T-cell (primary cell): ENCODE measurements at regions not wholly inside any gene's neighbourhood (a gene's known extent, or its start where the extent isn't known, plus 50 kb on each side); places are given as distances from the start of the nearest gene placed in this dataset.

Source experiments
- ATAC-seq, 4 experiments: fragments of 200-7000 bp in 3 of 4; fragments of 150-1000 bp in 1 of 4; cut with Tn5 transposase; replicated peaks in 1 of 4; 1 replicate in 3 of 4; 2 replicates in 1 of 4; pipeline ENCODE4 v1.10.0; 2021; ENCODE audit warnings: moderate library complexity in 3 of 4, mild to moderate bottlenecking in 2 of 4, moderate number of reproducible peaks in 1 of 4
- CTCF ChIA-PET, 2 donors: fragments of 300-600 bp; sonication (Branson Sonifier 250); formaldehyde crosslinking; loops; one replicate each; lab custom pipeline; 2022; ENCODE audit warnings: antibody characterized with exemption in 2 of 2; lab: Charles Lee
- POLR2A ChIA-PET, 2 donors: fragments of 300-600 bp; sonication (Branson Sonifier 250); formaldehyde crosslinking; loops; one replicate each; lab custom pipeline; 2022; ENCODE audit warnings: antibody characterized with exemption in 2 of 2; lab: Charles Lee
- DNase-seq, 35 experiments: peaks; one replicate each; pipeline versions ENCODE4 v3.0.0 to v3.0.0-alpha.2; 2013 to 2023
- H3K27ac ChIP-seq: one replicate; pipeline ENCODE4 v1.5.1; 2013; ENCODE audit warnings: low read length
- H3K27me3 ChIP-seq, 2 experiments: replicated peaks in 1 of 2; 1 replicate in 1 of 2; 2 replicates in 1 of 2; pipeline versions ENCODE4 v1.6.1 to v1.7.0; 2013; ENCODE audit warnings: low read length in 1 of 2, mixed read lengths in 1 of 2; ENCODE audit not compliant: control insufficient read depth in 2 of 2, insufficient read depth in 2 of 2; ENCODE audit errors: extremely low read depth in 1 of 2
- H3K36me3 ChIP-seq, 2 donors: 1 replicate in 1 of 2; 2 replicates in 1 of 2; pipeline versions ENCODE4 v1.6.1 to v1.7.0; 2013; ENCODE audit warnings: low read length in 1 of 2; ENCODE audit not compliant: control insufficient read depth in 2 of 2, insufficient read depth in 1 of 2; ENCODE audit errors: extremely low read depth in 1 of 2
- H3K4me1 ChIP-seq, 2 experiments: 1 replicate in 1 of 2; 2 replicates in 1 of 2; pipeline versions ENCODE4 v1.6.1 to v1.7.0; 2013; ENCODE audit warnings: low read length in 2 of 2, mixed read lengths in 1 of 2; ENCODE audit not compliant: insufficient read depth in 2 of 2, control insufficient read depth in 1 of 2; ENCODE audit errors: extremely low read depth in 1 of 2
- H3K4me3 ChIP-seq, 2 donors: 1 replicate in 1 of 2; 2 replicates in 1 of 2; pipeline versions ENCODE4 v1.5.1 to v1.7.0; 2013; ENCODE audit warnings: mild to moderate bottlenecking in 2 of 2, low read length in 1 of 2, moderate library complexity in 1 of 2; ENCODE audit not compliant: control insufficient read depth in 1 of 2; ENCODE audit errors: extremely low read depth in 1 of 2
- H3K9me3 ChIP-seq: 2 replicates; pipeline ENCODE4 v1.7.0; 2013
- H3K27ac Mint-ChIP-seq, 2 donors: one replicate each; pipeline ENCODE4 v1.8.0; 2020 to 2021; ENCODE audit warnings: mild to moderate bottlenecking in 2 of 2, mixed read lengths in 2 of 2
- H3K27me3 Mint-ChIP-seq, 2 donors: one replicate each; pipeline ENCODE4 v1.8.0; 2021 to 2022; ENCODE audit warnings: mixed read lengths in 2 of 2
- H3K36me3 Mint-ChIP-seq: one replicate; pipeline ENCODE4 v1.8.0; 2021; ENCODE audit warnings: mixed read lengths
- H3K4me1 Mint-ChIP-seq, 3 donors: one replicate each; pipeline ENCODE4 v1.8.0; 2020 to 2022; ENCODE audit warnings: mixed read lengths in 3 of 3, mild to moderate bottlenecking in 1 of 3
- H3K4me3 Mint-ChIP-seq, 3 donors: one replicate each; pipeline ENCODE4 v1.8.0; 2020 to 2022; ENCODE audit warnings: mild to moderate bottlenecking in 3 of 3, mixed read lengths in 3 of 3, moderate library complexity in 3 of 3
- H3K9me3 Mint-ChIP-seq, 3 donors: one replicate each; pipeline ENCODE4 v1.8.0; 2020 to 2022; ENCODE audit warnings: mixed read lengths in 3 of 3
- WGBS: methylation state at CpG from one replicate; pipeline ENCODE4 v1.1.5; 2013; ENCODE audit warnings: missing lambda C conversion rate; ENCODE audit not compliant: insufficient coverage; 5-methylcytosine and 5-hydroxymethylcytosine counted together

- DNase-seq (no peak), ATAC-seq (no peak)
- Histone ChIP-seq H3K27ac (no peak overlapping the region), H3K9me3 (no peaks in the 10 kb centered on the region), H3K36me3 (no peaks in the 10 kb centered on the region), H3K4me1 (no peaks in the 10 kb centered on the region), H3K27me3 (no peaks in the 10 kb centered on the region), H3K4me3 (no peak overlapping the region)
- H3K9me3 Mint-ChIP-seq: peaks cover 0 to 3% (median 0%) of the 10 kb centered on the region in 3 donors
- no peaks in the 10 kb centered on the region for H3K36me3 Mint-ChIP-seq
- H3K27me3 Mint-ChIP-seq: no peaks in the 10 kb centered on the region
- H3K27ac Mint-ChIP-seq: no peak overlapping the region
- H3K4me1 Mint-ChIP-seq: peaks cover 0 to 4% (median 0%) of the 10 kb centered on the region in 3 donors
- ChIA-PET POLR2A (no interaction called here), CTCF (no interaction called here)
- no peak overlapping the region for H3K4me3 Mint-ChIP-seq
- WGBS: no CpG with 5 or more reads among the region's 4 CpGs
Measured at GRCh38 chr13:80040981-80041317, 300.0 kb downstream of the SPRY2 start.

- ATAC-seq (no peak), DNase-seq (no peak)
- no peak overlapping the region for H3K27ac ChIP-seq
- peaks cover 0 to 3% (median 0%) of the 10 kb centered on the region in 3 donors for H3K9me3 Mint-ChIP-seq
- peaks cover 0 to 4% (median 0%) of the 10 kb centered on the region in 3 donors for H3K4me1 Mint-ChIP-seq
- H3K4me1 ChIP-seq: no peaks in the 10 kb centered on the region
- no peak overlapping the region for H3K4me3 Mint-ChIP-seq
- ChIA-PET POLR2A (no interaction called here), CTCF (no interaction called here)
- H3K27me3 Mint-ChIP-seq: no peaks in the 10 kb centered on the region
- no CpG with 5 or more reads among the region's 4 CpGs for WGBS
- no peaks in the 10 kb centered on the region for H3K27me3 ChIP-seq
- H3K9me3 ChIP-seq: no peaks in the 10 kb centered on the region
- no peak overlapping the region for H3K27ac Mint-ChIP-seq
- H3K4me3 ChIP-seq: no peak overlapping the region
- no peaks in the 10 kb centered on the region for H3K36me3 ChIP-seq
- H3K36me3 Mint-ChIP-seq: no peaks in the 10 kb centered on the region
Measured at GRCh38 chr13:80040196-80040980, 300.5 kb downstream of the SPRY2 start.

GRCh38 chr13:80039000-80039399 is 301.9 kb downstream of the SPRY2 start:
- no peak for DNase-seq
- Mint-ChIP-seq H3K4me3 (no peak overlapping the region), H3K4me1 (peaks cover 0 to 4% (median 0%) of the 10 kb centered on the region in 3 donors), H3K36me3 (no peaks in the 10 kb centered on the region), H3K27me3 (no peaks in the 10 kb centered on the region), H3K9me3 (peaks cover 0 to 3% (median 0%) of the 10 kb centered on the region in 3 donors), H3K27ac (no peak overlapping the region)
- no peaks in the 10 kb centered on the region for H3K36me3 ChIP-seq
- no peaks in the 10 kb centered on the region for H3K4me1 ChIP-seq
- no peak for ATAC-seq
- ChIA-PET CTCF (no interaction called here), POLR2A (no interaction called here)
- H3K27me3 ChIP-seq: no peaks in the 10 kb centered on the region
- no peak overlapping the region for H3K27ac ChIP-seq
- H3K9me3 ChIP-seq: no peaks in the 10 kb centered on the region
- WGBS: no CpG with 5 or more reads among the region's 1 CpG
- H3K4me3 ChIP-seq: no peak overlapping the region

- no peak overlapping the region for H3K4me3 ChIP-seq
- POLR2A ChIA-PET: no interaction called here
- H3K4me3 Mint-ChIP-seq: no peak overlapping the region
- no peaks in the 10 kb centered on the region for H3K27me3 ChIP-seq
- CTCF ChIA-PET: no interaction called here
- H3K27me3 Mint-ChIP-seq: no peaks in the 10 kb centered on the region
- no peak overlapping the region for H3K27ac Mint-ChIP-seq
- no peaks in the 10 kb centered on the region for H3K36me3 ChIP-seq
- peaks cover 0 to 1% (median 0%) of the 10 kb centered on the region in 3 donors for H3K9me3 Mint-ChIP-seq
- peaks cover 0 to 4% (median 0%) of the 10 kb centered on the region in 3 donors for H3K4me1 Mint-ChIP-seq
- no peak for DNase-seq
- H3K27ac ChIP-seq: no peak overlapping the region
- no peaks in the 10 kb centered on the region for H3K4me1 ChIP-seq
- no peaks in the 10 kb centered on the region for H3K9me3 ChIP-seq
- H3K36me3 Mint-ChIP-seq: no peaks in the 10 kb centered on the region
- ATAC-seq: no peak
Measured at GRCh38 chr13:80038371-80038770, 302.6 kb downstream of the SPRY2 start.

- no peak overlapping the region for H3K27ac ChIP-seq
- WGBS: 79% methylated on average over 2 of the region's 2 CpGs
- no peaks in the 10 kb centered on the region for H3K9me3 ChIP-seq
- no peak overlapping the region for H3K27ac Mint-ChIP-seq
- ATAC-seq (no peak), DNase-seq (no peak)
- POLR2A ChIA-PET: no interaction called here
- no peak overlapping the region for H3K4me3 ChIP-seq
- H3K27me3 ChIP-seq: no peaks in the 10 kb centered on the region
- H3K4me3 Mint-ChIP-seq: no peak overlapping the region
- H3K4me1 Mint-ChIP-seq: peaks cover 0 to 4% (median 0%) of the 10 kb centered on the region in 3 donors
- H3K36me3 Mint-ChIP-seq: no peaks in the 10 kb centered on the region
- H3K9me3 Mint-ChIP-seq: no peaks in the 10 kb centered on the region
- H3K27me3 Mint-ChIP-seq: no peaks in the 10 kb centered on the region
- no peaks in the 10 kb centered on the region for H3K36me3 ChIP-seq
- no peaks in the 10 kb centered on the region for H3K4me1 ChIP-seq
- CTCF ChIA-PET: no interaction called here
Measured at GRCh38 chr13:80037505-80037888, 303.4 kb downstream of the SPRY2 start.

- H3K27ac Mint-ChIP-seq: no peak overlapping the region
- ChIA-PET CTCF (interaction anchor here in 1 of 2 donors (0.7 kb wide), 1 partner anchor 68 kb away, joined by 3 read pairs; no protein-coding TSS in a partner anchor), POLR2A (no interaction called here)
- peaks cover 0 to 4% (median 0%) of the 10 kb centered on the region in 3 donors for H3K4me1 Mint-ChIP-seq
- H3K27me3 Mint-ChIP-seq: no peaks in the 10 kb centered on the region
- Histone ChIP-seq H3K4me1 (no peaks in the 10 kb centered on the region), H3K4me3 (no peak overlapping the region), H3K9me3 (no peaks in the 10 kb centered on the region), H3K27ac (no peak overlapping the region), H3K27me3 (no peaks in the 10 kb centered on the region), H3K36me3 (no peaks in the 10 kb centered on the region)
- no peak overlapping the region for H3K4me3 Mint-ChIP-seq
- DNase-seq (peak in 1 of 35 experiments; percentile 7), ATAC-seq (no peak)
- H3K9me3 Mint-ChIP-seq: no peaks in the 10 kb centered on the region
- WGBS: 27% methylated on average over 2 of the region's 2 CpGs
- H3K36me3 Mint-ChIP-seq: no peaks in the 10 kb centered on the region
Measured at GRCh38 chr13:80036845-80037504, 304.0 kb downstream of the SPRY2 start.
